Smooth muscle cell (in vitro differentiated cells): ENCODE measurements at regions not wholly inside any gene's neighbourhood (a gene's known extent, or its start where the extent isn't known, plus 50 kb on each side); places are given as distances from the start of the nearest gene placed in this dataset.

Experiments used
- DNase-seq: peaks from one replicate; lab custom pipeline; 2025; ENCODE audit not compliant: unreplicated experiment; lab: John Stamatoyannopoulos, UW
- H2AFZ ChIP-seq: fragments of 200-600 bp; sonication (generic); 2 replicates; pipeline ENCODE4 v1.6.0; 2016; ENCODE audit warnings: antibody characterized with exemption, low read depth, mild to moderate bottlenecking
- H3F3A ChIP-seq: fragments of 200-600 bp; sonication (generic); 2 replicates; pipeline ENCODE4 v1.6.0; 2017; ENCODE audit warnings: antibody characterized with exemption, low read depth
- H3K27ac ChIP-seq: fragments of 200-600 bp; sonication (generic); 2 replicates; pipeline ENCODE4 v1.5.1; 2016; ENCODE audit warnings: low read depth, mild to moderate bottlenecking
- H3K27me3 ChIP-seq: fragments of 200-600 bp; sonication (generic); 2 replicates; pipeline ENCODE4 v1.6.1; 2016; ENCODE audit warnings: low read depth, mild to moderate bottlenecking
- H3K36me3 ChIP-seq: fragments of 200-600 bp; sonication (generic); 2 replicates; pipeline ENCODE4 v1.5.1; 2016; ENCODE audit warnings: low read depth
- H3K4me1 ChIP-seq: fragments of 200-600 bp; sonication (generic); 2 replicates; pipeline ENCODE4 v1.5.1; 2016; ENCODE audit warnings: low read depth
- H3K4me2 ChIP-seq: fragments of 200-600 bp; sonication (generic); 2 replicates; pipeline ENCODE4 v1.6.0; 2016; ENCODE audit warnings: mild to moderate bottlenecking
- H3K4me3 ChIP-seq: fragments of 200-600 bp; sonication (generic); 2 replicates; pipeline ENCODE4 v1.5.1; 2016; ENCODE audit warnings: mild to moderate bottlenecking
- H3K79me2 ChIP-seq: fragments of 200-600 bp; sonication (generic); 2 replicates; pipeline ENCODE4 v1.6.0; 2016; ENCODE audit warnings: low read depth, mild to moderate bottlenecking
- H3K9ac ChIP-seq: fragments of 200-600 bp; sonication (generic); 2 replicates; pipeline ENCODE4 v1.6.0; 2016; ENCODE audit warnings: low read depth
- H3K9me3 ChIP-seq: fragments of 200-600 bp; sonication (generic); replicated peaks from 2 replicates; pipeline ENCODE4 v1.5.1; 2016; ENCODE audit warnings: low read depth
- H4K20me1 ChIP-seq: fragments of 200-600 bp; sonication (generic); 2 replicates; pipeline ENCODE4 v1.6.0; 2016; ENCODE audit warnings: low read depth
- WGBS: methylation state at CpG from one replicate; pipeline ENCODE4 v1.1.7; 2016; ENCODE audit warnings: low lambda C conversion rate; 5-methylcytosine and 5-hydroxymethylcytosine counted together
- TF ChIP-seq, protein P1 (sequence below): fragments of 200-600 bp; sonication (generic); IDR thresholded peaks from 2 replicates; pipeline ENCODE4 v1.5.1; 2017; ENCODE audit warnings: borderline replicate concordance, mild to moderate bottlenecking, antibody characterized with exemption; ENCODE audit not compliant: insufficient read depth, poor library complexity, severe bottlenecking

DNA sequence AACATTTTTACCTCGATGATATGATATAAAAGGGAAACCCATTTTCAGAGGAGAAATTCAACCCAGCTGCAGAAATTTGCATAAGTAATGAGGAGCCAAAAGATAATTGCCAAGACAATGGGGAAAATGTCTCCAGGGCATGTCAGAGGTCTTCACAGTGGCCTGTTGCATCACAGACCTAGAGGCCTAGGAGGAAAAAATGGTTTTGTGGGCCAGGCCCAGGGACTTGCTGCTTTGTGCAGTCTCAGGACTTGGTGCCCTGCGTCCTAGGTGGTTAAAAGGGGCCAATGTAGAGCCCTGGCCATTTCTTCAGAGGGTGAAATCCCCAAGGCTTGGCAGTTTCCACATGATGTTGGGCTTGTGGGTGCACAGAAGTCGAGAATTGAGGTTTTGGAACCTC is 106.9 kb downstream of the CPXCR1 start:
- Histone ChIP-seq H3K4me2 (no peak overlapping the region), H3K9me3 (no peaks in the 10 kb centered on the region), H2AFZ (no peak overlapping the region), H3K27ac (no peak overlapping the region), H3K79me2 (no peaks in the 10 kb centered on the region), H3K9ac (no peak overlapping the region), H3K36me3 (no peaks in the 10 kb centered on the region), H3K27me3 (no peaks in the 10 kb centered on the region), H4K20me1 (no peaks in the 10 kb centered on the region), H3K4me3 (no peak overlapping the region), H3K4me1 (no peaks in the 10 kb centered on the region), H3F3A (no peaks in the 10 kb centered on the region)
- 75% methylated on average over 3 of the region's 3 CpGs for WGBS
- TF ChIP-seq, protein P1, sequence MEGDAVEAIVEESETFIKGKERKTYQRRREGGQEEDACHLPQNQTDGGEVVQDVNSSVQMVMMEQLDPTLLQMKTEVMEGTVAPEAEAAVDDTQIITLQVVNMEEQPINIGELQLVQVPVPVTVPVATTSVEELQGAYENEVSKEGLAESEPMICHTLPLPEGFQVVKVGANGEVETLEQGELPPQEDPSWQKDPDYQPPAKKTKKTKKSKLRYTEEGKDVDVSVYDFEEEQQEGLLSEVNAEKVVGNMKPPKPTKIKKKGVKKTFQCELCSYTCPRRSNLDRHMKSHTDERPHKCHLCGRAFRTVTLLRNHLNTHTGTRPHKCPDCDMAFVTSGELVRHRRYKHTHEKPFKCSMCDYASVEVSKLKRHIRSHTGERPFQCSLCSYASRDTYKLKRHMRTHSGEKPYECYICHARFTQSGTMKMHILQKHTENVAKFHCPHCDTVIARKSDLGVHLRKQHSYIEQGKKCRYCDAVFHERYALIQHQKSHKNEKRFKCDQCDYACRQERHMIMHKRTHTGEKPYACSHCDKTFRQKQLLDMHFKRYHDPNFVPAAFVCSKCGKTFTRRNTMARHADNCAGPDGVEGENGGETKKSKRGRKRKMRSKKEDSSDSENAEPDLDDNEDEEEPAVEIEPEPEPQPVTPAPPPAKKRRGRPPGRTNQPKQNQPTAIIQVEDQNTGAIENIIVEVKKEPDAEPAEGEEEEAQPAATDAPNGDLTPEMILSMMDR = no peak
- no peak for DNase-seq

- Histone ChIP-seq H3K36me3 (no peaks in the 10 kb centered on the region), H4K20me1 (no peaks in the 10 kb centered on the region), H3K27me3 (no peaks in the 10 kb centered on the region), H3K9ac (no peak overlapping the region), H3K27ac (no peak overlapping the region), H3K79me2 (no peaks in the 10 kb centered on the region), H2AFZ (no peak overlapping the region), H3K9me3 (no peaks in the 10 kb centered on the region), H3K4me3 (no peak overlapping the region), H3K4me1 (no peaks in the 10 kb centered on the region), H3F3A (no peaks in the 10 kb centered on the region), H3K4me2 (no peak overlapping the region)
- TF ChIP-seq, protein P1 = no peak
- 97% methylated on average over 29 of the region's 29 CpGs for WGBS
- no peak for DNase-seq
These were observed 116.7 kb downstream of the CPXCR1 start for GRCh38 chrX:88863726-88864125.

- H3K79me2 ChIP-seq = no peaks in the 10 kb centered on the region
- no peak overlapping the region for H3K27ac ChIP-seq
- no peaks in the 10 kb centered on the region for H3K9me3 ChIP-seq
- H4K20me1 ChIP-seq = no peaks in the 10 kb centered on the region
- H3K4me2 ChIP-seq = no peak overlapping the region
- no peak overlapping the region for H3K9ac ChIP-seq
- TF ChIP-seq, protein P1 = no peak
- no peaks in the 10 kb centered on the region for H3K36me3 ChIP-seq
- no peaks in the 10 kb centered on the region for H3K4me1 ChIP-seq
- 94% methylated on average over 6 of the region's 6 CpGs for WGBS
- DNase-seq = no peak
- no peak overlapping the region for H2AFZ ChIP-seq
- H3K27me3 ChIP-seq = no peaks in the 10 kb centered on the region
- no peaks in the 10 kb centered on the region for H3F3A ChIP-seq
- H3K4me3 ChIP-seq = no peak overlapping the region
These were observed 118.6 kb downstream of the CPXCR1 start for GRCh38 chrX:88865634-88866033.

DNA sequence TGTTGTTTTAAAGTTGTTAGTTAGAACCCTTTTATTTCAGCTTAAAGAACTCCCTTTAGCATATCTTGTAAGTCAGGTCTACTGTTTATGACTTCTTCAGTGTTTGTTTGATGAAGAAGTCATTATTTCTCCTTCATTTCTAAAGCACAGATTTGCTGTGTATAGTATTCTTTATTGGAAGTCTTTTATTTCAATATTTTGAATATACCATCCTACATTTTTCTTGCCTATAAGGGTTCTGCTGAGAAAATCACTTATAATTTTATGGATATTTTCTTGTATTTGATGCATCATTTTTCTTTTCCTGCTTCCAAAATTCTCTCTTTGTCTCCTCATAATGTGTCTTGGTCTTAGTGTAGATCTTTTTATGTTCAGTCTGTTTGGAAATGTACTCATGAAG is 134.5 kb downstream of the CPXCR1 start:
- no peak for DNase-seq
- Histone ChIP-seq H3K9me3 (no peaks in the 10 kb centered on the region), H3K4me3 (no peak overlapping the region), H2AFZ (no peak overlapping the region), H3K4me2 (no peak overlapping the region), H3K27me3 (no peaks in the 10 kb centered on the region), H3F3A (no peaks in the 10 kb centered on the region), H3K79me2 (no peaks in the 10 kb centered on the region), H3K4me1 (no peaks in the 10 kb centered on the region), H3K9ac (no peak overlapping the region), H3K27ac (no peak overlapping the region), H3K36me3 (no peaks in the 10 kb centered on the region), H4K20me1 (no peaks in the 10 kb centered on the region)
- TF ChIP-seq, protein P1 = no peak
